ENCODE measurements at regions not wholly inside any gene's neighbourhood (a gene's known extent, or its start where the extent isn't known, plus 50 kb on each side); places are given as distances from the start of the nearest gene placed in this dataset.

- no peak for TF ChIP-seq CTCF (IDR thresholded peaks at IDR 0.05; ENCODE audit: low read depth, low read length, missing control alignments)
- H3K4me3 ChIP-seq (ENCODE audit: low read depth, low read length) = no peak overlapping the region
- no peak for DNase-seq (ENCODE audit: low read depth)
Observed at GRCh38 chr10:108384378-108384777, 1219.9 kb upstream of the SORCS1 start.

GRCh38 chr10:108378779-108379178, 1214.3 kb upstream of the SORCS1 start:
- TF ChIP-seq CTCF (IDR thresholded peaks at IDR 0.05; ENCODE audit: low read depth, low read length, missing control alignments) = no peak
- no peak overlapping the region for H3K4me3 ChIP-seq (ENCODE audit: low read depth, low read length)
- DNase-seq (ENCODE audit: low read depth) = no peak

- DNase-seq (ENCODE audit: low read depth) = no peak
- H3K4me3 ChIP-seq (ENCODE audit: low read depth, low read length) = no peak overlapping the region
- no peak for TF ChIP-seq CTCF (IDR thresholded peaks at IDR 0.05; ENCODE audit: low read depth, low read length, missing control alignments)
Observed at GRCh38 chr10:108375691-108376090, 1211.2 kb upstream of the SORCS1 start.

GRCh38 chr10:108374991-108375390, 1210.5 kb upstream of the SORCS1 start:
- H3K4me3 ChIP-seq (ENCODE audit: low read depth, low read length) = no peak overlapping the region
- no peak for TF ChIP-seq CTCF (IDR thresholded peaks at IDR 0.05; ENCODE audit: low read depth, low read length, missing control alignments)
- no peak for DNase-seq (ENCODE audit: low read depth)

- TF ChIP-seq CTCF (IDR thresholded peaks at IDR 0.05; ENCODE audit: low read depth, low read length, missing control alignments) = no peak
- H3K4me3 ChIP-seq (ENCODE audit: low read depth, low read length) = no peak overlapping the region
- no peak for DNase-seq (ENCODE audit: low read depth)
Observed at GRCh38 chr10:108365541-108365940, 1201.0 kb upstream of the SORCS1 start.

- DNase-seq (ENCODE audit: low read depth) = no peak
- TF ChIP-seq CTCF (IDR thresholded peaks at IDR 0.05; ENCODE audit: low read depth, low read length, missing control alignments) = no peak
- H3K4me3 ChIP-seq (ENCODE audit: low read depth, low read length) = no peak overlapping the region
Observed at GRCh38 chr10:108363576-108363975, 1199.1 kb upstream of the SORCS1 start.

- TF ChIP-seq CTCF (IDR thresholded peaks at IDR 0.05; ENCODE audit: low read depth, low read length, missing control alignments) = no peak
- no peak overlapping the region for H3K4me3 ChIP-seq (ENCODE audit: low read depth, low read length)
- DNase-seq (ENCODE audit: low read depth) = no peak
Observed at GRCh38 chr10:108362961-108363360, 1198.5 kb upstream of the SORCS1 start.
